Endothelial cell of hepatic sinusoid (primary cell): ENCODE measurements at regions not wholly inside any gene's neighbourhood (a gene's known extent, or its start where the extent isn't known, plus 50 kb on each side); places are given as distances from the start of the nearest gene placed in this dataset.

Experiments
- in situ Hi-C: cut with HindIII; loops from 2 replicates; pipeline ENCODE4 v1.10.0; 2017; ENCODE audit warnings: low sequenced_read_pairs

GRCh38 chr18:68262690-68263294 is 452.1 kb downstream of the TMX3 start:
- in situ Hi-C loops: no loop called here

GRCh38 chr18:68256418-68257067 is 458.4 kb downstream of the TMX3 start:
- in situ Hi-C loops: no loop called here

GRCh38 chr18:68244786-68245185 is 470.1 kb downstream of the TMX3 start:
- in situ Hi-C loops: no loop called here

- in situ Hi-C loops: no loop called here
These were observed 473.0 kb downstream of the TMX3 start for GRCh38 chr18:68241881-68242280.

- in situ Hi-C loops: no loop called here
These were observed 480.2 kb downstream of the TMX3 start for GRCh38 chr18:68234676-68235075.

GRCh38 chr18:68234131-68234530 is 480.8 kb downstream of the TMX3 start:
- in situ Hi-C loops: no loop called here

GRCh38 chr18:68233018-68233417 is 481.9 kb downstream of the TMX3 start:
- in situ Hi-C loops: no loop called here

- in situ Hi-C loops: no loop called here
These were observed 485.6 kb downstream of the TMX3 start for GRCh38 chr18:68229351-68229750.

- in situ Hi-C loops: no loop called here
These were observed 493.7 kb downstream of the TMX3 start for GRCh38 chr18:68221111-68221724.

GRCh38 chr18:68220458-68220857 is 494.4 kb downstream of the TMX3 start:
- in situ Hi-C loops: no loop called here

- in situ Hi-C loops: no loop called here
These were observed 495.0 kb downstream of the TMX3 start for GRCh38 chr18:68219872-68220271.

- in situ Hi-C loops: no loop called here
These were observed 495.6 kb downstream of the TMX3 start for GRCh38 chr18:68219274-68219673.

- in situ Hi-C loops: no loop called here
These were observed 499.0 kb downstream of the TMX3 start for GRCh38 chr18:68215931-68216330.

- in situ Hi-C loops: no loop called here
These were observed 528.9 kb downstream of the TMX3 start for GRCh38 chr18:68186039-68186438.

- in situ Hi-C loops: no loop called here
These were observed 533.0 kb downstream of the TMX3 start for GRCh38 chr18:68181956-68182355.

GRCh38 chr18:68179811-68180210 is 535.1 kb downstream of the TMX3 start:
- in situ Hi-C loops: no loop called here

GRCh38 chr18:68178921-68179320 is 536.0 kb downstream of the TMX3 start:
- in situ Hi-C loops: no loop called here

- in situ Hi-C loops: no loop called here
These were observed 536.9 kb downstream of the TMX3 start for GRCh38 chr18:68177807-68178702.

GRCh38 chr18:68176901-68177300 is 538.0 kb downstream of the TMX3 start:
- in situ Hi-C loops: no loop called here

- in situ Hi-C loops: no loop called here
These were observed 541.9 kb downstream of the TMX3 start for GRCh38 chr18:68172842-68173549.

GRCh38 chr18:68164909-68165308 is 550.0 kb downstream of the TMX3 start:
- in situ Hi-C loops: no loop called here
